ENCODE measurements at regions not wholly inside any gene's neighbourhood (a gene's known extent, or its start where the extent isn't known, plus 50 kb on each side); places are given as distances from the start of the nearest gene placed in this dataset.

GRCh38 chr18:22260208-22260820, 90.9 kb downstream of the GATA6 start:
- DNase-seq (ENCODE audit: low read depth in 2 of 2, low spot score in 1 of 2), result no peak

- no peak for DNase-seq (ENCODE audit: low read depth in 2 of 2, low spot score in 1 of 2)
These were observed 87.7 kb downstream of the GATA6 start for GRCh38 chr18:22257022-22257543.

- no peak for DNase-seq (ENCODE audit: low read depth in 2 of 2, low spot score in 1 of 2)
These were observed 84.7 kb downstream of the GATA6 start for GRCh38 chr18:22254088-22254487.

- DNase-seq (ENCODE audit: low read depth in 2 of 2, low spot score in 1 of 2), result no peak
These were observed 84.3 kb downstream of the GATA6 start for GRCh38 chr18:22253676-22254075.

GRCh38 chr18:22253156-22253555, 83.8 kb downstream of the GATA6 start:
- no peak for DNase-seq (ENCODE audit: low read depth in 2 of 2, low spot score in 1 of 2)
